CD14-positive monocyte (primary cell): ENCODE measurements at regions not wholly inside any gene's neighbourhood (a gene's known extent, or its start where the extent isn't known, plus 50 kb on each side); places are given as distances from the start of the nearest gene placed in this dataset.

Experiments used
- DNase-seq, 3 donors: peaks; one replicate each; pipeline ENCODE4 v3.0.0-alpha.2; 2011 to 2022
- H2AFZ ChIP-seq: 2 replicates; pipeline ENCODE4 v1.6.0; 2012; ENCODE audit warnings: mild to moderate bottlenecking, low read depth, low read length, inconsistent platforms; ENCODE audit not compliant: insufficient read depth, poor library complexity, severe bottlenecking
- H3K27ac ChIP-seq, 2 donors: 1 replicate in 1 of 2; 2 replicates in 1 of 2; pipeline ENCODE4 v1.5.1; 2012 to 2013; ENCODE audit warnings: low read length in 2 of 2, control low read depth in 1 of 2, inconsistent platforms in 1 of 2, low read depth in 1 of 2, mild to moderate bottlenecking in 1 of 2
- H3K27me3 ChIP-seq, 2 donors: one replicate each; pipeline versions ENCODE4 v1.6.0 to v1.6.1; 2011 to 2013; ENCODE audit warnings: low read length in 2 of 2; ENCODE audit not compliant: control insufficient read depth in 2 of 2, insufficient read depth in 2 of 2
- H3K36me3 ChIP-seq, 2 donors: replicated peaks in 1 of 2; 1 replicate in 1 of 2; 2 replicates in 1 of 2; pipeline versions ENCODE4 v1.5.1 to v1.6.1; 2012 to 2013; ENCODE audit warnings: low read length in 2 of 2, control low read depth in 1 of 2, inconsistent platforms in 1 of 2, mild to moderate bottlenecking in 1 of 2; ENCODE audit not compliant: insufficient read depth in 2 of 2, control insufficient read depth in 1 of 2
- H3K4me1 ChIP-seq, 2 donors: 1 replicate in 1 of 2; 2 replicates in 1 of 2; pipeline versions ENCODE4 v1.5.1 to v1.6.1; 2012 to 2013; ENCODE audit warnings: low read length in 2 of 2, control low read depth in 1 of 2, inconsistent platforms in 1 of 2, mild to moderate bottlenecking in 1 of 2, moderate library complexity in 1 of 2; ENCODE audit not compliant: insufficient read depth in 2 of 2, control insufficient read depth in 1 of 2
- H3K4me2 ChIP-seq: replicated peaks from 2 replicates; pipeline ENCODE3; 2012; ENCODE audit warnings: low read length, moderate library complexity, mild to moderate bottlenecking; ENCODE audit not compliant: poor library complexity, severe bottlenecking; ENCODE audit errors: extremely low read depth
- H3K4me3 ChIP-seq, 3 experiments: fragments of 200-600 bp in 1 of 3; sonication (generic) in 1 of 3; replicated peaks in 1 of 3; 1 replicate in 2 of 3; 2 replicates in 1 of 3; pipeline ENCODE4 v1.5.1; 2011 to 2013; ENCODE audit warnings: low read length in 3 of 3, mild to moderate bottlenecking in 3 of 3, control low read depth in 2 of 3, low read depth in 2 of 3, inconsistent platforms in 1 of 3, moderate library complexity in 1 of 3
- H3K79me2 ChIP-seq: 2 replicates; pipeline ENCODE4 v1.6.0; 2012; ENCODE audit warnings: mild to moderate bottlenecking, control low read depth, inconsistent platforms, low read length, moderate library complexity; ENCODE audit not compliant: insufficient read depth
- H3K9ac ChIP-seq: 2 replicates; pipeline ENCODE4 v1.6.0; 2017; ENCODE audit warnings: low read length, mild to moderate bottlenecking; ENCODE audit not compliant: insufficient read depth, poor library complexity, severe bottlenecking
- H3K9me3 ChIP-seq, 2 donors: replicated peaks in 1 of 2; 1 replicate in 1 of 2; 2 replicates in 1 of 2; pipeline versions ENCODE4 v1.5.1 to v1.6.1; 2012 to 2013; ENCODE audit warnings: low read length in 2 of 2, control low read depth in 1 of 2; ENCODE audit not compliant: control insufficient read depth in 1 of 2, insufficient read depth in 1 of 2
- H4K20me1 ChIP-seq: 2 replicates; pipeline ENCODE4 v1.6.0; 2012; ENCODE audit warnings: mild to moderate bottlenecking, low read length, control low read depth, moderate library complexity; ENCODE audit not compliant: insufficient read depth
- H3K27ac Mint-ChIP-seq, 7 donors: one replicate each; pipeline ENCODE4 v1.8.0; 2020; ENCODE audit warnings: mild to moderate bottlenecking in 7 of 7, mixed read lengths in 7 of 7, moderate library complexity in 6 of 7, inconsistent platforms in 2 of 7
- H3K27me3 Mint-ChIP-seq, 3 donors: one replicate each; pipeline ENCODE4 v1.8.0; 2021 to 2022; ENCODE audit warnings: low read depth in 3 of 3, mild to moderate bottlenecking in 3 of 3, mixed read lengths in 3 of 3, moderate library complexity in 3 of 3, inconsistent platforms in 1 of 3
- H3K36me3 Mint-ChIP-seq, 2 donors: one replicate each; pipeline ENCODE4 v1.8.0; 2020; ENCODE audit warnings: mixed read lengths in 2 of 2, inconsistent platforms in 1 of 2, mild to moderate bottlenecking in 1 of 2
- H3K4me1 Mint-ChIP-seq: one replicate; pipeline ENCODE4 v1.8.0; 2020; ENCODE audit warnings: mild to moderate bottlenecking, mixed read lengths
- H3K4me3 Mint-ChIP-seq, 2 donors: one replicate each; pipeline ENCODE4 v1.8.0; 2020; ENCODE audit warnings: mild to moderate bottlenecking in 2 of 2, mixed read lengths in 2 of 2, moderate library complexity in 1 of 2
- H3K9me3 Mint-ChIP-seq, 7 donors: one replicate each; pipeline ENCODE4 v1.8.0; 2020 to 2022; ENCODE audit warnings: mixed read lengths in 7 of 7, mild to moderate bottlenecking in 6 of 7, moderate library complexity in 6 of 7, inconsistent platforms in 2 of 7
- CTCF ChIP-seq: fragments of 200-600 bp; IDR thresholded peaks from one replicate; pipeline ENCODE4 v1.8.0; 2022; ENCODE audit warnings: antibody characterized with exemption, mild to moderate bottlenecking
- WGBS: methylation state at CpG from one replicate; pipeline ENCODE4 v1.1.5; 2013; ENCODE audit warnings: missing lambda C conversion rate; ENCODE audit not compliant: insufficient coverage; 5-methylcytosine and 5-hydroxymethylcytosine counted together
- intact Hi-C, 2 donors: fragments of 100-400 bp; cut with micrococcal nuclease; formaldehyde crosslinking; loops; one replicate each; pipeline versions ENCODE4 v1.15.0 to v1.15.1; 2023

GRCh38 chr3:157631478-157631877, 128.3 kb upstream of the VEPH1 start:
- Mint-ChIP-seq H3K4me3 (no peak overlapping the region), H3K9me3 (peaks cover 2 to 8% (median 4%) of the 10 kb centered on the region in 7 donors), H3K27ac (no peak overlapping the region), H3K4me1 (no peaks in the 10 kb centered on the region), H3K36me3 (no peaks in the 10 kb centered on the region), H3K27me3 (peaks cover 0 to 3% (median 0%) of the 10 kb centered on the region in 3 donors)
- H3K27me3 ChIP-seq: no peaks in the 10 kb centered on the region
- no peak overlapping the region for H3K9ac ChIP-seq
- H4K20me1 ChIP-seq: no peaks in the 10 kb centered on the region
- DNase-seq: no peak
- no peaks in the 10 kb centered on the region for H3K4me1 ChIP-seq
- H3K79me2 ChIP-seq: no peaks in the 10 kb centered on the region
- no peaks in the 10 kb centered on the region for H3K9me3 ChIP-seq
- TF ChIP-seq CTCF: no peak
- no peaks in the 10 kb centered on the region for H3K36me3 ChIP-seq
- no peak overlapping the region for H2AFZ ChIP-seq
- intact Hi-C loops: no loop called here
- H3K4me3 ChIP-seq: no peak overlapping the region
- no peak overlapping the region for H3K4me2 ChIP-seq
- H3K27ac ChIP-seq: no peak overlapping the region
- WGBS: 54% methylated on average over 2 of the region's 8 CpGs

- intact Hi-C loops: no loop called here
- peaks cover 2 to 12% (median 2%) of the 10 kb centered on the region in 3 donors for H3K27me3 Mint-ChIP-seq
Observed at GRCh38 chr3:157626817-157627216, 123.6 kb upstream of the VEPH1 start.

More at GRCh38 chr3:157626817-157627216, 123.6 kb upstream of the VEPH1 start:
- no peak overlapping the region for H3K27ac Mint-ChIP-seq
- Histone ChIP-seq H3K9me3 (no peaks in the 10 kb centered on the region), H4K20me1 (no peaks in the 10 kb centered on the region), H3K4me2 (no peak overlapping the region), H2AFZ (no peak overlapping the region), H3K4me1 (no peaks in the 10 kb centered on the region), H3K27ac (no peak overlapping the region), H3K79me2 (no peaks in the 10 kb centered on the region), H3K9ac (no peak overlapping the region), H3K36me3 (no peaks in the 10 kb centered on the region), H3K4me3 (no peak overlapping the region), H3K27me3 (no peaks in the 10 kb centered on the region)
- 40% methylated on average over 1 of the region's 3 CpGs for WGBS
- H3K36me3 Mint-ChIP-seq: no peaks in the 10 kb centered on the region
- H3K4me3 Mint-ChIP-seq: no peak overlapping the region
- no peak for TF ChIP-seq CTCF
- H3K4me1 Mint-ChIP-seq: no peaks in the 10 kb centered on the region
- peaks cover 0 to 4% (median 1%) of the 10 kb centered on the region in 7 donors for H3K9me3 Mint-ChIP-seq
- DNase-seq: no peak
